Gastrocnemius medialis (tissue), 4 donors: ENCODE measurements at regions not wholly inside any gene's neighbourhood (a gene's known extent, or its start where the extent isn't known, plus 50 kb on each side); places are given as distances from the start of the nearest gene placed in this dataset.

Source experiments
- ATAC-seq, 2 donors: fragments of 150-250 bp; one replicate each; pipeline ENCODE4 v1.9.1; 2016
- DNase-seq, 2 donors: peaks; one replicate each; pipeline ENCODE4 v3.0.0-alpha.2; 2019
- H3K27ac ChIP-seq, 4 donors: fragments of 200-600 bp; sonication (generic); 1 replicate in 1 of 4; 2 replicates in 3 of 4; pipeline ENCODE4 v1.5.1; 2016 to 2018; ENCODE audit warnings: mild to moderate bottlenecking in 2 of 4, moderate library complexity in 1 of 4
- H3K27me3 ChIP-seq, 3 donors: fragments of 200-600 bp; sonication (generic) in 2 of 3; 1 replicate in 1 of 3; 2 replicates in 2 of 3; pipeline versions ENCODE4 v1.5.1 to v1.6.0; 2016 to 2019; ENCODE audit warnings: mild to moderate bottlenecking in 1 of 3, moderate library complexity in 1 of 3
- H3K36me3 ChIP-seq, 2 donors: fragments of 200-600 bp; sonication (generic) in 1 of 2; one replicate each; pipeline ENCODE4 v1.5.1; 2017 to 2018
- H3K4me1 ChIP-seq, 2 donors: fragments of 200-600 bp; sonication (generic) in 1 of 2; one replicate each; pipeline ENCODE4 v1.5.1; 2016 to 2017; ENCODE audit warnings: mild to moderate bottlenecking in 2 of 2
- H3K4me3 ChIP-seq, 4 donors: fragments of 200-600 bp; sonication (generic) in 3 of 4; 1 replicate in 1 of 4; 2 replicates in 3 of 4; pipeline ENCODE4 v1.5.1; 2016 to 2019; ENCODE audit warnings: mild to moderate bottlenecking in 2 of 4
- H3K9me3 ChIP-seq, 3 donors: fragments of 200-600 bp; sonication (generic) in 2 of 3; 1 replicate in 1 of 3; 2 replicates in 2 of 3; pipeline ENCODE4 v1.5.1; 2016 to 2019
- CTCF ChIP-seq, 5 experiments: fragments of 450-650 bp in 3 of 5; fragments of 200-600 bp in 2 of 5; sonication (generic) in 2 of 5; IDR thresholded peaks in 4 of 5; conservative IDR thresholded peaks in 1 of 5; 1 replicate in 4 of 5; 2 replicates in 1 of 5; pipeline ENCODE4 v1.5.1; 2016 to 2019; ENCODE audit warnings: antibody characterized with exemption in 5 of 5, mild to moderate bottlenecking in 3 of 5, moderate library complexity in 3 of 5
- POLR2A ChIP-seq, 2 donors: fragments of 450-650 bp; IDR thresholded peaks; one replicate each; pipeline ENCODE4 v1.6.1; 2017; ENCODE audit warnings: antibody characterized with exemption in 2 of 2, mild to moderate bottlenecking in 2 of 2, moderate library complexity in 2 of 2
- in situ Hi-C, 4 donors: fragments of 200-750 bp; cut with MboI; loops; one replicate each; pipeline versions ENCODE4 v1.15.0 to v1.8.0; 2017; ENCODE audit warnings: low sequenced_read_pairs in 4 of 4
- intact Hi-C: fragments of 100-400 bp; cut with DNase I; formaldehyde crosslinking; loops from one replicate; pipeline ENCODE4 v1.15.1; 2023; ENCODE audit warnings: low total_unique reads

GRCh38 chr4:45580334-45580733 lies 543.5 kb downstream of the GABRG1 start:
- Histone ChIP-seq H3K4me1 (no peaks in the 10 kb centered on the region), H3K27ac (no peak overlapping the region), H3K4me3 (no peak overlapping the region), H3K27me3 (no peaks in the 10 kb centered on the region), H3K36me3 (no peaks in the 10 kb centered on the region), H3K9me3 (no peaks in the 10 kb centered on the region)
- ATAC-seq, result no peak
- TF ChIP-seq POLR2A (IDR thresholded peaks at IDR 0.05) (no peak), CTCF (IDR thresholded peaks at IDR 0.05 in 4 of 5, conservative IDR thresholded peaks at IDR 0.05 in 1 of 5) (no peak)
- intact Hi-C loops (no loop called here), in situ Hi-C loops (no loop called here)
- no peak for DNase-seq

DNA sequence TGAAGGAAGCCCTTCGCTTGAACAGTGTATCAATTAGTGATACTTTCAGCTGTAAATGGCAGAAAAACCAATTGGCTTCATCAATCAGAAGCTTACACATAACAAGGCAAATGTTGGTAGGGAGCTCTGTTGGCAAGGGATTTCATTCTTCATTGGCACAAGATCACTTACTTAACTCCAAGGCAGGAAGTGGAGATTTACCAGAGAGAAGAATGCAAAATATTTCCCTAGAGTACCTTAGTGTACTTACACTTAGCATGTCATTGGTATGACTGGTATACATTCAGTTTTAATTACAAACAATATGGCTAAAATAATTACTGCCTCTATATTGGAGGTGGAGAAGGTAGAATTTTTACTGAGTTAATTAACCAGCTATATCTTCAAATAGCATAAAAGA lies 545.0 kb downstream of the GABRG1 start:
- Histone ChIP-seq H3K4me1 (no peaks in the 10 kb centered on the region), H3K27ac (no peak overlapping the region), H3K9me3 (no peaks in the 10 kb centered on the region), H3K27me3 (no peaks in the 10 kb centered on the region), H3K4me3 (no peak overlapping the region), H3K36me3 (no peaks in the 10 kb centered on the region)
- in situ Hi-C loops, result no loop called here
- intact Hi-C loops, result no loop called here
- TF ChIP-seq POLR2A (IDR thresholded peaks at IDR 0.05) (no peak), CTCF (IDR thresholded peaks at IDR 0.05 in 4 of 5, conservative IDR thresholded peaks at IDR 0.05 in 1 of 5) (no peak)
- DNase-seq (no peak), ATAC-seq (no peak)

- Histone ChIP-seq H3K4me3 (no peak overlapping the region), H3K27me3 (no peaks in the 10 kb centered on the region), H3K4me1 (no peaks in the 10 kb centered on the region), H3K9me3 (no peaks in the 10 kb centered on the region), H3K36me3 (no peaks in the 10 kb centered on the region), H3K27ac (no peak overlapping the region)
- no peak for DNase-seq
- TF ChIP-seq CTCF (IDR thresholded peaks at IDR 0.05 in 4 of 5, conservative IDR thresholded peaks at IDR 0.05 in 1 of 5), result no peak
- no peak for TF ChIP-seq POLR2A (IDR thresholded peaks at IDR 0.05)
- intact Hi-C loops, result no loop called here
- in situ Hi-C loops, result no loop called here
- no peak for ATAC-seq
Observed at GRCh38 chr4:45576275-45576674, 547.6 kb downstream of the GABRG1 start.

GRCh38 chr4:45569619-45570018 lies 554.2 kb downstream of the GABRG1 start:
- no peaks in the 10 kb centered on the region for H3K27me3 ChIP-seq
- TF ChIP-seq POLR2A (IDR thresholded peaks at IDR 0.05) (no peak), CTCF (IDR thresholded peaks at IDR 0.05 in 4 of 5, conservative IDR thresholded peaks at IDR 0.05 in 1 of 5) (no peak)
- no peak for ATAC-seq
- H3K4me3 ChIP-seq, result no peak overlapping the region
- DNase-seq, result no peak
- H3K27ac ChIP-seq, result no peak overlapping the region
- intact Hi-C loops (no loop called here), in situ Hi-C loops (no loop called here)
- no peaks in the 10 kb centered on the region for H3K9me3 ChIP-seq
- no peaks in the 10 kb centered on the region for H3K36me3 ChIP-seq
- H3K4me1 ChIP-seq, result no peaks in the 10 kb centered on the region

- Histone ChIP-seq H3K27me3 (no peaks in the 10 kb centered on the region), H3K36me3 (no peaks in the 10 kb centered on the region), H3K4me3 (no peak overlapping the region), H3K9me3 (no peaks in the 10 kb centered on the region), H3K4me1 (no peaks in the 10 kb centered on the region), H3K27ac (no peak overlapping the region)
- ATAC-seq, result no peak
- TF ChIP-seq POLR2A (IDR thresholded peaks at IDR 0.05) (no peak), CTCF (IDR thresholded peaks at IDR 0.05 in 4 of 5, conservative IDR thresholded peaks at IDR 0.05 in 1 of 5) (no peak)
- no peak for DNase-seq
- intact Hi-C loops, result no loop called here
- in situ Hi-C loops, result no loop called here
Observed at GRCh38 chr4:45568694-45569093, 555.2 kb downstream of the GABRG1 start.
